C4-2B (cell line): ENCODE measurements at regions not wholly inside any gene's neighbourhood (a gene's known extent, or its start where the extent isn't known, plus 50 kb on each side); places are given as distances from the start of the nearest gene placed in this dataset.

Experiments
- H3K27ac ChIP-seq: fragments of 450-650 bp; 2 replicates; pipeline ENCODE4 v1.5.1; 2017
- ZFX ChIP-seq: fragments of 450-650 bp; IDR thresholded peaks from 2 replicates; pipeline ENCODE4 v1.6.1; 2017
- TF ChIP-seq, protein P1 (sequence below): fragments of 450-650 bp; conservative IDR thresholded peaks from 2 replicates; pipeline ENCODE4 v1.5.1; 2017; ENCODE audit warnings: mild to moderate bottlenecking

DNA sequence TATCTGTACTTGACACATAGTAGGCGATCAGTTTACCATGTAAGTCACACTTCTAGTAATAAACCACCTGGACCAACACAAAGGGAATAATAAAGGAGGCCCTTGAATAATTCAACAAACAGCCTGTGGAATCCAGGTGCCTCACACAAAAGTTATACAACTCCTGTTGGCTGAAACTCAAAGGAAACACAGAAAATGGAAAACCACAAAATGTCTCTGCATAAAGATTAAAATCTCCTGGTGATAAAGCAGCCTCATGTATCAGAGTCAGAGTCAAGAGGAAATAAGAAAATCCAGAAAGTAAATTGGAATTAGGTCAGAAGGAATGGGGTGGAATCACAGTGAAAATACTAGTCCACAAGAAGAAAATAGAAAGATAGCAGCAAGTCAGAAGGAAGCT is 592.5 kb downstream of the NPHP4 start:
- TF ChIP-seq ZFX: no peak
- TF ChIP-seq, protein P1, sequence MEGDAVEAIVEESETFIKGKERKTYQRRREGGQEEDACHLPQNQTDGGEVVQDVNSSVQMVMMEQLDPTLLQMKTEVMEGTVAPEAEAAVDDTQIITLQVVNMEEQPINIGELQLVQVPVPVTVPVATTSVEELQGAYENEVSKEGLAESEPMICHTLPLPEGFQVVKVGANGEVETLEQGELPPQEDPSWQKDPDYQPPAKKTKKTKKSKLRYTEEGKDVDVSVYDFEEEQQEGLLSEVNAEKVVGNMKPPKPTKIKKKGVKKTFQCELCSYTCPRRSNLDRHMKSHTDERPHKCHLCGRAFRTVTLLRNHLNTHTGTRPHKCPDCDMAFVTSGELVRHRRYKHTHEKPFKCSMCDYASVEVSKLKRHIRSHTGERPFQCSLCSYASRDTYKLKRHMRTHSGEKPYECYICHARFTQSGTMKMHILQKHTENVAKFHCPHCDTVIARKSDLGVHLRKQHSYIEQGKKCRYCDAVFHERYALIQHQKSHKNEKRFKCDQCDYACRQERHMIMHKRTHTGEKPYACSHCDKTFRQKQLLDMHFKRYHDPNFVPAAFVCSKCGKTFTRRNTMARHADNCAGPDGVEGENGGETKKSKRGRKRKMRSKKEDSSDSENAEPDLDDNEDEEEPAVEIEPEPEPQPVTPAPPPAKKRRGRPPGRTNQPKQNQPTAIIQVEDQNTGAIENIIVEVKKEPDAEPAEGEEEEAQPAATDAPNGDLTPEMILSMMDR: no peak
- no peak overlapping the region for H3K27ac ChIP-seq

DNA sequence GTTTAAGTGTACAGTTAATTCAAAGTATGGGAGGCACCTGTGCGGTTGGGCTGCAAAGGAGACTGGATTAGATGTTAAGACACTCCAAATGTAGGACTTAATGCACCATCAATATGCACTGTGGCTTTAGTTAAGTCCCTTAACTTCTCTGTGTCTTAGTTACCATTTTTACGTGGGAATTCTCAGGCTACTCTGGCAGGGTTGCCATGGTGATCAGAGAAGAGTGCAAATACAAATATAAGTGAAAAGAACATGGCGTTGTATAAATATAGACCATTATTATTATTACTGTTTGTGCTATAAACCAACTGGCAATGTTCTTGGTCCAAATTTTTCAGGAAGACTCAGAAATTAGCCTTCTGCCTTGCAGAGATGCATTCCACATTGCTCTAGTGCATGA is 595.6 kb downstream of the NPHP4 start:
- H3K27ac ChIP-seq: no peak overlapping the region
- TF ChIP-seq, protein P1: no peak
- no peak for TF ChIP-seq ZFX

DNA sequence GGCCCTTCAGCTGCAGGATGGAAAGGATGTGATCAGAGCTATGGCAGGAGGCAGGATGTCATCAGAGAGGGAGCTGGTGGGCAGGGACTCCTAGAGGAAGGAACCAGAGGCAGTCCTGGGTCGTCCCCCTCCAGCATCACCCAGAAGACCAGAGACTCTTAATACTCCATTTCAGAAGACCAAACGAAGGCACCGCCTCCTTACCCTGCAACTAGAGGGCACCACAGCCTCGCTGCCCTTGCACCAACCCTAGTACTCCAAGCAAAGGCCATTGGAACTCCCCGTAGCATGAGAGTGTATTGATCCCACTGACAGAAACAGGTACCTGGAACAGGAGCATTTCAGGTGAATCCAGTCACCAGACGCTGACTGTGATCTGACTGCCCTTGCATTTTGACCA is 598.1 kb downstream of the NPHP4 start:
- TF ChIP-seq, protein P1: no peak
- TF ChIP-seq ZFX: no peak
- H3K27ac ChIP-seq: no peak overlapping the region

DNA sequence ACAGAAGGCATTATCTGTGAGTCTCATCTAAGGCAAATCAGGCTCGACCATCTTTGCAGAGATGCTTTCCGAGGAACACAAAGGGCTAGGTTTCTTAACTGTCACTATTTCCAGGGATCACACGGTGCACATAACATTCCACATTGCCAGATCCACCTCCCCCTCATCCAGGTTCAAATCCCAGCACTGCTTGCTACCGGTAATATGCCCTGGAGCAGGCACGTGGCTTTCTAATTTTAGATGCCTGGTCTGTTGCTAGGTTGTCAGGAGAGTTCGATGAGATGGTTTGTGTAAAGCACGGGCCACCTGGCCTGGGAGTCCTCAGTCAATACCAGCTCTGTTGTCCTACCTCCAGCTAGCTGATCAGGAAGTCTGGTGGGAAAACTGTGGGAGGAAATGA is 598.6 kb downstream of the NPHP4 start:
- TF ChIP-seq, protein P1: no peak
- no peak for TF ChIP-seq ZFX
- no peak overlapping the region for H3K27ac ChIP-seq

DNA sequence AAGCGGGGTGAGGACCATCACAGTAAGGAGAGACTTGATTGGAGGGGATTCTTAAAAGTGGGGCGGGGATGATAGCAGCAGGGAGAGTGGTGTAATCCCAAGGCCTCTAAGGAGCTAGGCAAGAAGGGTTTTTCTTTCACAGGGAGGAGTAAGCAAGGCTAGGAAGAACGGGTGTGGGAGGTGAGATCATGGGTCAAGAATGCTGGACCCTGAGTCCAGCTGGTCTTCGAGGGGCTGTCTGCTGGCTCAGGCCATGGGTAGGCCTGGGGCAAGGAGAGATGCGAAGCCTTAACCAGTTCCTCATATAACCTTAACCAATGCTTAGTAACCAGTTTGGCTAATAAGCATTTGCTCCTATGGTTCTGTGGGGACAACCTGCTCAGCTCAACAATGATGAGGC is 599.1 kb downstream of the NPHP4 start:
- TF ChIP-seq, protein P1: no peak
- TF ChIP-seq ZFX: no peak
- H3K27ac ChIP-seq: no peak overlapping the region

DNA sequence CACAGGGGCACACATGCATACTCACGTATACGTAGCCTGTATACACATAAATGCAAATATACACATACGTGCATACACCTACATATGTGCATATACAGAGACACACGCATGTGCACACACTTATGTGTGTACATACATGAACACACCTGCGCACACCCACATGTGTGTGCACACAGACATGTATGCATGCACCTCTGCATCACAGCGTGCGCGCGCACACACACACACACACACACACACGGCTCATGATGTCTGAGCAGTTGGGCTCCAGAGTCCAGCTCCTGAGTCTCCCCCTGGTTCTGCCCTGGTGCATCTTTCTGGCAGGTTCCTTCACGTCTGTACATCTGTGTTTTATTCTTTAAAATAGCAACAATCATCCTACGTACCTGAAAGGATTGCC is 600.5 kb downstream of the NPHP4 start:
- TF ChIP-seq, protein P1: no peak
- no peak for TF ChIP-seq ZFX
- no peak overlapping the region for H3K27ac ChIP-seq

DNA sequence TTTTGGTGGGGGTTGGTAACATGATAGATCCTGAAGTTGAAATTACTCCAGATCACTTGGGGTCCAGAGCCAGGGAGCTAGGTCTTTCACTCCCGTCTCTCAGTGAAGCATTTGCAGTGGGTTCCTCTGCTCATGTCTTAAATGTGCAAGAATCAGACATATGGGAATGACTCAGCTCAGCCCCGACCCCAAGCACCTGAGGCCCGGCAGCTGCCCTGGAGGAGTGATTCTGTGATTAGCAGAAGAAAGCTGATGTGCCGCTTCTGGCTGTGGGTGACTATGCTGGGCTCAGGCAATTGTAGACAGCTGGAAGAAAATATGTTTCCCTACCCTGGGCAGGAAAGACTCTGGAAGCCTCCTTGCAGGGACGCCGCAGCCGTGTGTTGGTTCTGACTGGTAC is 601.7 kb downstream of the NPHP4 start:
- no peak overlapping the region for H3K27ac ChIP-seq
- TF ChIP-seq, protein P1: no peak
- TF ChIP-seq ZFX: no peak
